ENCODE measurements at regions not wholly inside any gene's neighbourhood (a gene's known extent, or its start where the extent isn't known, plus 50 kb on each side); places are given as distances from the start of the nearest gene placed in this dataset.

GRCh38 chr17:53093391-53093790 is 729.3 kb upstream of the KIF2B start:
- ChIA-PET POLR2A (ENCODE audit: unreplicated experiment) (no interaction called here), CTCF (no interaction called here)
- Histone ChIP-seq H3K79me1 (ENCODE audit: low read depth in 1 of 2, low read length in 2 of 2) (no peaks in the 10 kb centered on the region), H4K20me1 (ENCODE audit: insufficient read depth, low read length) (no peaks in the 10 kb centered on the region), H3K18ac (ENCODE audit: low read depth, low read length) (no peak overlapping the region), H3K27me3 (ENCODE audit: control insufficient read depth, insufficient read depth, low read length) (no peaks in the 10 kb centered on the region), H3K9me1 (ENCODE audit: insufficient read depth, low read length) (no peaks in the 10 kb centered on the region), H2AFZ (replicated peaks; ENCODE audit: low read length, poor library complexity) (no peak overlapping the region), H3K9me3 (ENCODE audit: control insufficient read depth, insufficient read depth, low read length) (peaks cover 2% of the 10 kb centered on the region; the same call in 1 of the 2 replicates), H4K5ac (ENCODE audit: low read depth, low read length) (no peak overlapping the region), H3K9ac (ENCODE audit: low read depth, low read length) (no peak overlapping the region), H3K27ac (ENCODE audit: insufficient read depth, low read length) (no peak overlapping the region), H3K36me3 (ENCODE audit: control insufficient read depth, insufficient read depth, low read length) (no peaks in the 10 kb centered on the region), H3K14ac (replicated peaks; ENCODE audit: low read depth, low read length) (no peak overlapping the region), H2BK20ac (ENCODE audit: low read depth, low read length) (no peak overlapping the region), H3K23ac (ENCODE audit: low read depth, low read length) (no peak overlapping the region), H2BK15ac (ENCODE audit: low read depth, low read length) (no peak overlapping the region), H2BK5ac (ENCODE audit: low read depth, low read length, poor library complexity, severe bottlenecking) (no peak overlapping the region), H3K56ac (ENCODE audit: extremely low read depth, insufficient read depth, low read length) (no peak overlapping the region), H2AK9ac (replicated peaks; ENCODE audit: low read depth, low read length, poor library complexity) (no peak overlapping the region), H3K4me1 (ENCODE audit: control insufficient read depth, insufficient read depth, low read length) (no peaks in the 10 kb centered on the region), H3K4me2 (ENCODE audit: low read depth, low read length) (no peak overlapping the region), H4K91ac (ENCODE audit: insufficient read depth, low read depth, low read length) (no peak overlapping the region), H2BK120ac (ENCODE audit: low read depth, low read length) (no peak overlapping the region), H2AK5ac (ENCODE audit: low read depth, low read length) (no peak overlapping the region), H4K8ac (ENCODE audit: low read depth in 2 of 2, low read length in 2 of 2) (no peak overlapping the region), H3K4me3 (ENCODE audit: insufficient read depth, low read depth, low read length) (no peak overlapping the region), H3K4ac (ENCODE audit: low read depth, low read length) (no peak overlapping the region)
- no TSS peak for BruUV-seq (replicated peaks)
- no peak for TF ChIP-seq MAFK (IDR thresholded peaks at IDR 0.05; ENCODE audit: low read depth, low read length)
- no peak for TF ChIP-seq NFE2L2 (IDR thresholded peaks at IDR 0.05; ENCODE audit: low read depth, low read length)
- no peak for TF ChIP-seq FOS (IDR thresholded peaks at IDR 0.05; ENCODE audit: low read depth, low read length)
- TF ChIP-seq, protein P1, sequence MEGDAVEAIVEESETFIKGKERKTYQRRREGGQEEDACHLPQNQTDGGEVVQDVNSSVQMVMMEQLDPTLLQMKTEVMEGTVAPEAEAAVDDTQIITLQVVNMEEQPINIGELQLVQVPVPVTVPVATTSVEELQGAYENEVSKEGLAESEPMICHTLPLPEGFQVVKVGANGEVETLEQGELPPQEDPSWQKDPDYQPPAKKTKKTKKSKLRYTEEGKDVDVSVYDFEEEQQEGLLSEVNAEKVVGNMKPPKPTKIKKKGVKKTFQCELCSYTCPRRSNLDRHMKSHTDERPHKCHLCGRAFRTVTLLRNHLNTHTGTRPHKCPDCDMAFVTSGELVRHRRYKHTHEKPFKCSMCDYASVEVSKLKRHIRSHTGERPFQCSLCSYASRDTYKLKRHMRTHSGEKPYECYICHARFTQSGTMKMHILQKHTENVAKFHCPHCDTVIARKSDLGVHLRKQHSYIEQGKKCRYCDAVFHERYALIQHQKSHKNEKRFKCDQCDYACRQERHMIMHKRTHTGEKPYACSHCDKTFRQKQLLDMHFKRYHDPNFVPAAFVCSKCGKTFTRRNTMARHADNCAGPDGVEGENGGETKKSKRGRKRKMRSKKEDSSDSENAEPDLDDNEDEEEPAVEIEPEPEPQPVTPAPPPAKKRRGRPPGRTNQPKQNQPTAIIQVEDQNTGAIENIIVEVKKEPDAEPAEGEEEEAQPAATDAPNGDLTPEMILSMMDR (conservative IDR thresholded peaks at IDR 0.05; ENCODE audit: low read depth, low read length): no peak
- no peak for TF ChIP-seq POLR2A (IDR thresholded peaks at IDR 0.05; ENCODE audit: low read depth, low read length)
- TF ChIP-seq RAD21 (IDR thresholded peaks at IDR 0.05; ENCODE audit: low read length): no peak
- TF ChIP-seq RCOR1 (IDR thresholded peaks at IDR 0.05; ENCODE audit: insufficient replicate concordance, low read length): no peak
- TF ChIP-seq SMC3 (IDR thresholded peaks at IDR 0.05; ENCODE audit: low read depth, low read length): no peak
- no peak for TF ChIP-seq ELK1 (IDR thresholded peaks at IDR 0.05; ENCODE audit: borderline replicate concordance, low read depth, low read length)
- no peak for TF ChIP-seq CHD1 (IDR thresholded peaks at IDR 0.05; ENCODE audit: low read depth, low read length)
- TF ChIP-seq RFX5 (IDR thresholded peaks at IDR 0.05; ENCODE audit: low read depth, low read length): no peak
- no peak for ATAC-seq (ENCODE audit: low read depth)
- in situ Hi-C loops (cut with MboI; ENCODE audit: low sequenced_read_pairs): no loop called here
- dilution Hi-C loops (cut with HindIII; ENCODE audit: low sequenced_read_pairs, unreplicated experiment): no loop called here
- DNase-seq: no peak
- intact Hi-C loops (cut with micrococcal nuclease): no loop called here
- WGBS, 2 experiments (ENCODE audit: extremely low coverage in 2 of 2, insufficient read length in 1 of 2): no CpG with 5 or more reads among the region's 1 CpG

Data from IMR-90 (cell line).